ENCODE measurements at regions not wholly inside any gene's neighbourhood (a gene's known extent, or its start where the extent isn't known, plus 50 kb on each side); places are given as distances from the start of the nearest gene placed in this dataset.

GRCh38 chr5:109939116-109939682, 249.5 kb downstream of the MAN2A1 start:
- no peak for TF ChIP-seq CTCF (IDR thresholded peaks at IDR 0.05; ENCODE audit: poor library complexity)
- no peak for TF ChIP-seq EZH2 (IDR thresholded peaks at IDR 0.05; ENCODE audit: borderline replicate concordance)
- TF ChIP-seq EZH2phosphoT487 (IDR thresholded peaks at IDR 0.05; ENCODE audit: low read depth, severe bottlenecking, unreplicated experiment), result no peak

All from hepatocyte (in vitro differentiated cells).